ENCODE measurements at regions not wholly inside any gene's neighbourhood (a gene's known extent, or its start where the extent isn't known, plus 50 kb on each side); places are given as distances from the start of the nearest gene placed in this dataset.

DNA sequence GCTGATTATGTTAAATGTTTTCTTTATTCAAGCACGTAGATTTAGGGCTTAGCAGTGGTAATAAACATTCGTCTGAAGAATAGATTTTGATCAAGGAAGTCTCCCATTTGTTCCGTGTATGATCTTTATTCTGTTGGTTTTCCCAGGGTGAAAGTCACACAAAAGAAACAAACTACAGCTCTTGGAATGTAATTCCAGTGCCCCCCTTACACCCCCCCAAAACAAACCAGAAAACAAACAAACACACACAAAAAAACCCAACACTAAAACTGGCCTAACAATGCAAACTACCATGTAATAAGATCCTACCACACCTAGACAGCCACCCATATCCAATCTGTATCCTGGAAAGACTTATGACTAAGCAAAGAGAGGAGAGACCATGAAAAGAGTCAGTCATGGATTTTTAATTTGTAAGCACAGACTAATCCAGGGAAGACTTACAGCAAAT is 196.2 kb upstream of the ELL2 start:
- no peak for DNase-seq

DNA sequence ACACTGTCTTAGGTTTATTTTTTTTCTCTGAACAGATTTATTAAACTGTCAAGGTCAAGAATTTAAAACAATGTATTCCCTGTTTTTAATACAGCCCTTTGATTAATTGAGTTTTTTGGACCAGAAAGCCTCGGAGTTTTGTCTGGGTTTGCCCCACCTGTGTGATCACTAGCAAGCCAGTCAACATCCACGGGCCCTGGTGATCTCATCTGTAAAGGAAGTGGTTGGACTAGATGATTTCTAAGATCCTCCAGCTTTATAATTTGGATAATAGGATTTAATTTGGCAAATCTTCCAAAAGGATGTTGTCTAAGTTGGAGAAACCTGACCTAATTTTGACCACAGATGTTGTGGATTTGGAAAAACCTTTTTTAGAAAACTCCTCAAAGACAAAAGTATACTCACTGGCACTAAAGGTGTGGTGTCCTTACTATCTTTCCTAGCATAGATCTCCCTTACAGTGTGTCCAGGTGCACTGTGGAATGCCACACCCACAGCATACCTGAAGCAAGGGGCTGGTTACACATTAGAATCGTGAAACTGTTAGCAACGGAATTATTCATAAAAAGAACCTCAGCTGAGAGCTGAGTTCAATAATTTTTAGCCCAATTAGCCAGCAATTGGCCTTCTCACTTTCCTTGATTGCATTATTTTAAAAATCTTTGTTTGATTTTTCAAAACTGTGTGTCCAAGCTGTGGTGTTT is 195.6 kb upstream of the ELL2 start:
- DNase-seq = no peak

DNA sequence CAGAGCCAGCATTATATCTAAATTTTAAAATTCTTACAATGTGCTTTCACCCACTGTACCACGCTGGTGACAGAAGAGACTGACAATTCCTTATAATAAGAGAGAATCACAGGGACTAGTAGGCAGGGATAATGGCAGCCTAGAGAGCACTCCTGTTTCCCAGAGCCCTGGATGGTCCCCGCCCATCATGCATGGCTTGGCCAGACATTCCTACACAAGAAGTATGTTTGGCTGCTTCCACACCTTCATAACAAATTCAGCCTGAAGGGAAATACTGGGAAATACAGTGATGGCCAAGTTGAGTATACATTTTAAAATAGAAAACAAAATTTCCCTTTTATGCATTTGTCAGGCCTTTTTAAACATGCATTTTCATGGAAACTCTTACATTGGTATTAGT is 193.5 kb upstream of the ELL2 start:
- DNase-seq = no peak

DNA sequence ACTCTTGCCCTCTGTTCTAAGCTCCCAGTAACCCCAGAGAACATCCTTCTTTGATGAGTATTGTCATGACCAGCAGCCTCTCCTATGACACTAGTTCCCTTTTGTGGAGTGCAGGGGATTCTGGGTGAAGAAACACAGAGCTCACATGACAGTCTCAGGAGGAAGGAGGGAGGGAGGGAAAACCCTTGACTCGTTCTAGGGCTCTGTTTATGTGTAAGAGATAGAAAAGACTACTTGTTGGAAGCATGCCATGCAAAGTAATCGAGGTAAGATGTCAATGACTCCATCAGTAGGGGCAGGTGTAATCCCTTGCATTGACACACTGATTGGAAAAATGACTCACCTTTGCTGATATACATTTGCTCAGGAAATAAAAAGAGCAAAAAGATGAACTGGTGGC is 190.2 kb upstream of the ELL2 start:
- no peak for DNase-seq

DNA sequence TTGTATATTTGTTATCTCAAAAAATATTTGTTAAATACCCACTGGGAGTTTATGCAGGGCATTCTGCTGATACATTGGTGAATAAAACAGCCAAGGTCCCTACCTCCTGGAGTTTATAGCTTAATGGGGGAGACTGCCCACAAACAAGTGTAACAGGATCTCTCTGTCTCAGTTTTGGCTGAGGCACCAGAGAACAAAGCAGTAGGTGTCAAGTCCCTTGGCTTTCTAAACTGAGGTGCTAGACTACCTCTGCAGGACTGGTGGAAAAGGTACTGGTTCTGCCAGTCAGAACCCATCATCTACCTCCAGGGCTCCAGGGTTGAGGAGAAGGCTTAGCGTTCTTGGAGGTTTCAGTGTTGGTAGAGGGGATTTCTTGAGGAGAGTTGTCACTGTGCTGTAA is 188.4 kb upstream of the ELL2 start:
- DNase-seq = no peak

DNA sequence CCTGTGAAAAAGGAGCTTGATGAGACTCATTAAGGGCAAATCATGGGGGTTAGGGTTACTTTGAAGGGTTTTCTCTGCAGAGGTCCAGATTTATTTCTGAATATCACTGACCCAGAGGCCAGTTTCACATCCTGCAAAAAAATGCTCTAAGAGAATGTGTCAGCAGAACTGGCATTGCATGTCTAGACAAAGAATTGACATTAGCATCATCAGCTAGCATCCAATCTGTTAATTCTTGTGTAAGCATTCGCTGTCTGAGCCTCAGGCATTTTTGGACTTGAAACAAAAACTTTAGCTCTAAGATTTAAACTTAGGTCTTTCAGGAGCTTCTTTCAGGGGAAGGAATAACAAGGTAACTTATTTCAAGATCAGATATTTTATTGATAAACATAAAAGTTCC is 187.9 kb upstream of the ELL2 start:
- no peak for DNase-seq

DNA sequence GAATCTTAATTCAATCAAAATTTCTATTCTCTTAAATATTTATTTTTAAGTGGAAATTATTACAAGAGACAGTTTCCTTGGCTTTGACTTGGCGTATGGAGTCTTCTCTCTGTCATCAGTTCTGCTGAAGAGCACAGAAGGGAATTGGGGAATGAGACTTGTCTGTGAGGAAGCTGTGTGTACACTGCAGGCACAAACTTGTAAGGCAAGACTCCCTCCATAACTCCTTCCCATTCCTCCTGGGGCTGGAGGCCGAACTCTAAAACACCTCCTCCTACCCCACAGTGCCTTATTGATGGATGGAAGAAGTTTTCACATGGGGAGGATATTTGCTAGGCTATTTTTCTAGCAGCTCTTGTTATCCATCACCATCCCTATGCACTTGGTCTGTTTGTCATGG is 187.4 kb upstream of the ELL2 start:
- no peak for DNase-seq

DNA sequence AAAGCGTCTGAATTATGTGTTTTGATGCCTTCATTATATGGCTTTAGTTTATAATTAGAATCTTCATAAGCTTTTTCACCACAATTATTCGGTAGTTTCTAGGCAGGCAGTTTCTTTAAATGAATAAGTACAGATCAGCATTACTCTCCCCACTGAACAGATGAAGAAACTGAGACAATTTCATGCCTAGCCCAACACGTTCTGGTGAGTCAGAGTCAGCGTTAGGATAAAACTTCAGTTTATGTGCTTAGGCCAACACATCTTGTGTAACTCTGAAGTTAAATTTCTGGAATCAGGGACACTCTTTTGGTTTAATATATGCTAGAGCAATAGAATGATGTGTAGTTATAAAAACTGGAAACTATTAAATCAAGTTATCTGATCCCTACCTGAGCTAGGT is 186.7 kb upstream of the ELL2 start:
- no peak for DNase-seq

DNA sequence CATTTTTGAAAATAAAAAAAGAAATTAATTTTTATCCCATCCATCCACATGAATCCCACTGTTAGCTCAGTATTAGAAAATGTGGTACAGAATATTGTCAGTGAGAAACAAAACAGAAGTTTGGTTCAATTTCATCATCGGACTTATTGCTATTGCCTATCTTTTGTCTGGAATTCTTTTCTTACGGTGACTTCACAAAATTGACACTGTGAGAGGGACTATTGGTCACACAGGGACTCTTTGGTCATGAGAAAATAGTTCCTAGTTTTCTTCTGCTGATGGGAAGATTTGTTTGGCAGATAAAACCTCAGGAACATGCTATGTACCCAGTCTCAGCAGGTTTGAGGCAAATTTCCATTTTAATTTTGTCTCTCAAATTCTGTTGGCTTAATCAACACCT is 186.2 kb upstream of the ELL2 start:
- no peak for DNase-seq

DNA sequence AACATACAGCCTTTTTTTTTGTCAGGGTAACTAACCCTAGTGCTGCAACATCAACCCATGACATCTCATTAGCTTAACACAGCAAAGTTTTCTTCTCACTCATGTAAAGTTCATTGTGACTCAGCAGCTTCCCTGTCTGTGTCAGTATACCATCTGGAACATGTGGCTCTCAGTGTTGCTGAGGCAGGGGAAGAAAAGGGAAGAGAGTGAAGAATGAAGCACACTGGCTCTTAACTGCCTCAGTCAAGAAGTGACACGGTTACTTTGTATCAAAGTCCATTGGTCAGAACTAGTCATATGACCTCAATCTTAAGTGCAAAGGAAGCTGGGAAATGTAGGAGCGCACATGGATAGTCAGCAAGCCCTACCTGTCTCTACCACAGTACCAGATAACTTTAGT is 185.0 kb upstream of the ELL2 start:
- no peak for DNase-seq

DNA sequence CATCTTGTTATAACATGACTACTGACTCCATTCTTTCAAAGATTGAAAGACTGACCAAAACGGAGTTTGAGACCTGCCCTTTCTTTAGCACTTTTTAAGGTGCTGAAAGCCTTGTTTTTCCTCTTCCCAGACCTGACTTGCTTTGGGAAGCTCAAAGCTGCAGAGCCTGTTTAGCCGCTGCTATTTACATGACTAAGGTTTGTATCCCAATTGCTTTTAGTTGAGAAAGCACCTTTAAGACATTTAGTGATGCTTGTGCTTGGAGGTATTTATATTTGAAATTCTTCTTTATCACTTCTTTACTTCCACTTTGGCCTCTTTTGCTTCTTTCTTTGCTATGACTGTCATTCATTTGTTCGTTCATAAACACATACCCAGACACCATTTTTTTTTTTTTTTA is 182.6 kb upstream of the ELL2 start:
- DNase-seq = no peak

DNA sequence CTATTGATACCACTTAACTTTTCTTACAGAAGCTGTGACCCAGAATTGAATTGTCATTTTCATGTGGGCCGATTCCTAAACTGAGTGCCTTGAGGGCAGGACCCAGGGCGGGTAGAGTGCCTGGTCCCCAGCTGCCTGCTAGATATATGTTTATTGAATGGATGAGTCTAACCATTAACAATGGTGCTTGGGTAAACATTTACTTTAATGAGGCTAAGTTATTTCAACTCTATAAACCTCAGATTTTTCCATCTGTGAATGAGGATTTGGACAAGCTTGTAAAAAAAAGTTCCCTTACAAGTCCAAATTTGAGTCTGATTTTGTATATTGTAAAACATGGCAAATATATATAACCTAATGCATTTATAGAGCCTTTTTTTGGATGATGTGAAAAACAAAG is 181.8 kb upstream of the ELL2 start:
- no peak for DNase-seq

DNA sequence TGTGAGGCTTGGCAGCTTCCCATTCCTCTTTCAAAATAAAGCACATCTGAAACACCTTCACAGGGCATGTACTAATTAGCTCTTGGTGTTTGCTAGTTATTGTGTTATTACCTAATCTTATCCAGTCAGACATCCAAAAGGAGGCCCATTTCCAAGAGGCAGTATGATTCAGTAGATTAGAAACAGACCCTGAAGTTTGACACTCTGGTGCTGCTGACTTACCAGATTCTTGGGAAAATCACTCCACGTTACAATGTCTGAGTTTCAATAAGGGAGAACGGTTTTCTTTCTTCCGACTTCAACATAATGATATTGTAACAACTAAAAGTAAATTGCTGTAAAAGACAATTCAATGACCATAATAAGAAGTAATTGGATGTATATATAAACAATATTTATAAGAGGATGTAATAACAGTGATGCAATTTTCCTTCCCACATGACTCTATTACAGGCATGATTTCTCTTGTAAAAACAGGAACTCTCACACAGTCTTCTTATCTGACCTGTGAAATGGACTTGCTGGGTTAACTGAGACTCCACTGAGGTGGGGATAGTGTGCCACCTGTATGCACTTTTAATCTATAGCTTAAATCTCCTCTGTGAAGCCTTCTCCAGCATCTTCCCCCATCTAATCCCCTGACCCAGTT is 181.3 kb upstream of the ELL2 start:
- no peak for DNase-seq

DNA sequence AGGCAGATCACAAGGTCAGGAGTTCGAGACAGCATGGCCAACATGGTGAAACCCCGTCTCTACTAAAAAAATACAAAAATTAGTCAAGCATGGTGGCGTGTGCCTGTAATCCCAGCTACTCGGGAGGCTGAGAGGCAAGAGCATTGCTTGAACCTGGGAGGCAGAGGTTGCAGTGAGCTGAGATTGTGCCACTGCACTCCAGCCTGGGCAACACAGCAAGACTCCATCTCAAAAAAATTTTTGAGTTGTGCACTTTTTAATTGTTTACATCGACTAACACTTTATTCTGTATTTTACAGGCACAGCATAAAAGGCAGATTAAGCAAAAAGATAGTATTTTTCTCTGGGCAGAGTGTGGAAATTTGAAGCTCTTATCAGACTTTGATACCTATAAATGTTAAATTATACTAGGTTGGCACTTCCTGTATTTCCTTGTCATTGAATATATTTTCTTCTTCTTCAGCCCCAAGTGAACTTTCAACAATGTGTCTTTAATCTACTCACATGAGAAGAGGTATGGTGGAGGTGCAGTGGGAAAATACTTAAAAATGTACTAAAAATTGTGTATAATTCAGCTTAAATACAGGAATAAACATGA is 180.6 kb upstream of the ELL2 start:
- DNase-seq = no peak

DNA sequence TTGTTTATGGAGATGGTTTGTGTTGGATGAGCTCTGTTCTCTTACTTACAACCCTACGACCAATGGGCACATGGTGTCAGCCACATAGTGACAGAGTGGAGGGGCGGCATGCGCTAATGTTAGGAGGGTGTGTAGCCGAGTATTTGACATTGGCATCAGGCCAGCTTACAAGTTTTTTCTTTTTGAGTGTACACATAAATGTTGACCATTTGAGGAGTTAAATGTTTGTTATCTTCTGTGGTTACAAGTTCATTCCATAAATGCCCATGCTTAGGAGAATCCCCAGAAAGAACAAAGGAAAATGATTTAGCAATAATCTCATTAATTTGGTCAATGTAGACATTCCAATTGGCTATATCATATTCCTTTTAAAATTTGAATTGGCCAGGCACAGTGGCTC is 180.1 kb upstream of the ELL2 start:
- no peak for DNase-seq

DNA sequence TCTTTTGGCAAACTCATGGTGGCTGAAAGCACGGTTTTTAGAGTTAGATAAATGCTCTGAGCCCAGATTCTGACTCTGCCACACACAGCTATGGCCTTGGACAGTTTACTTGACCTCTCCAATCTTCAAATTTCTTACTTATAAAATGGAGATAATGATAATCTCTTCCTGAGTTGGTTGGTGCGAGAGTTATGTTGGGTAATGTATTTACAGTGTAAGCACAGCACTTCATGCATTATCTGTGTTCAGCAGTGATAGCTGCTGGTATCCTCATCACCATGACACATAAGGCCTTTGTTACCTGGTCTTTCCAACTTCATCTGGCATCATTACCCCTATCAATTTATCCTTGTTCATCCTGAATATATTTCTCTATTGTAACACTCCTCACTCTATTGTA is 178.8 kb upstream of the ELL2 start:
- no peak for DNase-seq

DNA sequence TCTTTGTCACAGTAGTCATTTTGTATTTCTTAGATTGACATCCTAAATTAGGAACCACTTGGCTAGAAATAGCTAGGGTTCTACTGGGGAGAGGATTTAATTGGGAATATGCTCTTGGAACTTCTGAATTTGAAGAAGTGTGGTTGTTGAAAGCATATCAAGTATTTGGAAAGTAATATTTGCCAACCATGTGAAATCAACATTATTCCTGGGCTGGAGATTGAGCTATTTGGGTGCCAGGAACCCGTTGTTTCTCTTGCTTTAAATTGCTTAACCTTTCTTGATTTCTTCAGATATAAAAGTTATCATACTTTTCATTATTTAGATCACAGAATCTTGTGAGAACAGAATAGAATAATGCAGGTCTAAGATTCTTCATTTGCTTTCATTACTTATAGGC is 178.4 kb upstream of the ELL2 start:
- no peak for DNase-seq

DNA sequence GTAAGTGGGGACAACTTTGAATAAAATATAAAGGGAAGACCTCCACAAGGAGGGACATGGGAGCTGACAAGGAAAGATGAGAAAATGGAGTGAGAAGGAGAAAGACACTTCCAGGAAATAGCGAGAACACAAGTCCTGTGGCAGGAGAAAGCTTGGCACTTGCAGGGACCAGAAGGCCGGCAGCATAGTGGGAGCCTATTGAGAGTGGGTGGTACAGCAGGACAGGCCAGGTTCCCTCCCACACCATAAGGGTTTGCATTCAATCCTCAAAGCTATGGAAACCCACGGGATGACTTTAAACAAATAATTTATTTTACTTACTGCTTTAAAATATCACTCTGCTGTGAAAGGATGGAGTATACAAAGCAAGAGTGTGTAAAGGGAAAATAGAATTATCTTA is 173.2 kb upstream of the ELL2 start:
- DNase-seq = no peak

DNA sequence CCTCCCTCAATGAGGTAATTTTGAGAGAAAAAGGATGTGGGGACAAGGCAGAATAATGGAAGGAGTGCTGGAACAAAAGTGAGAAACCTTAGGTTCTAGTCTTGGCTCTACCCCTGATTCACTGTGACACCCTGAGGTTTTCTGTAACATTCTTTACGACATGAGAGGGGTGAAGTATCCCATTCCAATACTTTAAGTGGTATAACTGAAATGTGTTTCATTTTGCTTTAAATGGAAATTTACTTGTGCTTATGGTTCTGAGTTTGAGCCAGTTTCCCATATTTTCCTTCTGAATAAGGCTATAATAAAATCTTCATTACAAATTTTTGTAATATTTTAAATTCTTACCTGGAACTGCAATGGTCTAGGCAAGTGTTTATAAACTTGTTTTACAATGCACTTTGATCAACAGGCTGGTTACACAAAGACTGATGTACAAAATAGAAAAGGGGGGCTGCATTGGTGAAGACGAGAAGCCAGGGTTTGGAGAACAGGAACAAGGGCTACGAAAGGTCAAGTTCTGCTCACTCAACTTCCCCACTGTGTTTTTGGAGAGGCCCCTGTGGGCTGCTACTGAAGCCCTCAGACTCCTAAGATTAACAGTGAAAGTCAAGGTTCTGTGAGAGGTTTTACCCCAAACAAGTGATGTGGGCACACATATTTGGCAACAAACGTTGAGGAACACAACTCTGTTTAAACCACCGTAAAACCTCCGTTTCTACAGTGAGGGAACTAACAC is 171.9 kb upstream of the ELL2 start:
- DNase-seq = no peak

DNA sequence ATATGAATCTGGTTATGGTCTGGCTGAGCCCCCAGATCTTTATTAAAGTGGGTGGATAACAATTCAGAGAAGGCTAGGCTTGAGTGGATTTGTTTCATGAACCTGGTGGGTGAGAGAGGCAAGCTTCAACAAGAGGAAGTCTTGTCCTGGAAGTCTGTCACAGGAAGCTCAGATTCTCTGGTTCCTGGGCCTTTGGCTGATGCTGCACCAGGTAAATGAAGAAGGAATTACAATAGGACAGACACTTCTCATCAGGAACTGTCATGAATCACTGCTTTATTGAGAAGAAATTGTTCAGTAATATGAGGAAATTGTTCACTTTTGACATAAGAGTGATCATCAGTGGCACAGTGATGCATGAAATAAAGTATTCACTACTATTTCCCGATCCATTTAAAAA is 167.6 kb upstream of the ELL2 start:
- DNase-seq = no peak

DNA sequence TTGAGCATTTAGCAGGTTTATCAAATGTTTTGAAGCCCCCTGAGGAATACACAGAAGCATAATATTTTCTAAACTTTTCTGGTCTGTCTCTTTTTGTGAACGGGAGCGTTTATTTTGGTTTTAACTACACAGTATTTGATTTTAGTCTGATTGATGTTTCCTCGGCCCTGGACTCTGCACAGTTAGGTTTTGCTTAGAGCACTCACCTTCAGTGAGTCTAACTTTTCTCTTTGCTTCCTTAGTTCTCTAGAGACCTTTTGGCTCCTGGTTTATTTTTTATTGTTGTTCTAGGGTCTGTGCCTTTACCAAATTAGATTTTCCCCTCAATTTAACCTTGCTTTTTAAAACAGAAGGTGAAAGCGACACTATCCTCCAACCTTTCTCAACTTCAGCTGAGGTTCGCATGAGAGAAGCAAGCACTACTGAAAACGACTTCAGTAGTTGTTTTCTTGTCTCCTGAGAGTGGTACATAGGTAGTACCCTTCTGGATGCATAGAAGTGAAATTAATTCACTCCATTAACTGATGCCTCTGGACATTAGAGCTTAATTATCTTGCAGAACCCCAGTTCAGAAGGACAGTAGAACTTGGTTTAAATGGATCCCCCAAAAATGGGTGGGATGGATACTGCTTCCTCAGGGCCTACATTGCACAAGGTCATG is 166.7 kb upstream of the ELL2 start:
- no peak for DNase-seq

DNA sequence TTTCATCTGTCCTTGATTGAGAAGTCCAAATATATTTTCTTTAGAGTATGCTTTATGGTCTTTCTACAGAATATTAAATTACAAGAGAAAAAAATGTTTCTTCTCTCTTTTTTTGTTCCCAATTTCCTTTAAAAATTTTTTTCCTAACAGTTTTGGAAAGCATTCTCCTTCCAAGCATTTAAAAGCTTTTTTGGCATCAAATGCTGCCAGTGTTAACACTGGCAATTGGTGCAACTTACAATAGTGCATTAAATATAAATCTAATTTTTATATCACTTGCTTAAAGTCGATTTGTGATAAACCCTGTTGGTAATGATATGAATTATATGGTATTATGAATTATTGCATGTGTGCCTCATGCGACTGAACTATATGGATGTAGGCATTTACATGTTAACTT is 165.9 kb upstream of the ELL2 start:
- DNase-seq = no peak

DNA sequence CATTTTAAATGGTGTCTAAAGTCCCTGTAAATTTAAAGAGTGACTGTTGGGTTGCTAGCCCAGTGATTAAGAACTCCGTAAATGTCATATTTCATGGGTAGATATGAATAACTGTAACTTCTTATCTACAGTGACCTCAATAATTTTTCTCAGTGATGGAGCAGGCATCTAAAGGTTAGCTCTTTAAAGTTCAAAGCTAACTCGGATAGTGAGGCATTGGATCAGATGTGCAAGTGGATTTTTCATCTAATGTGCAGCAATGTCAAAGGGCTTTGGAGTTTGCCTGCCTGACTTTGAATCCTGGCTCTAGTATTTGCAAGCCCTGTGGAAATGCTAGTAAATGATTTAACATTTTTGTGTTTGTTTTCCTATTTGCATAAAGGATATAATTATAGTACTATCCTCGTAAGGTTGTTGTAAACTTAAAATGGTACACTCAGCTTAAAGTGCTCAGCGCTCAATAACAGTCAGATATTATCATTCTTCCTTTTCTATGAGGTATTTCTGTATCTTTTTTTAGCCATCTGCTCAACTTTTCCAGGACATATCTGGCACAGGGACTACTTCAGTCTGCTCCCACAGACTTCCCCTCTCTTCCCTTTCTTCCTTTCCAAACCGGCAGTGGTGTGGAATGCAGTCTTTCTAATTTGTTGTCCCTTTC is 163.7 kb upstream of the ELL2 start:
- DNase-seq = peak; percentile 27

Measured in femur (tissue), 1 donor.